Endothelial cell of umbilical vein (primary cell): ENCODE measurements at regions not wholly inside any gene's neighbourhood (a gene's known extent, or its start where the extent isn't known, plus 50 kb on each side); places are given as distances from the start of the nearest gene placed in this dataset.

Source experiments
- BruUV-seq: library from RNA; stranded (reverse); fragments of 400-500 nt; replicated peaks from 2 replicates; lab custom pipeline; 2021; lab: Mats Ljungman, UMichigan
- CTCF ChIA-PET: fragments of 300-600, 350-600 bp; sonication (Branson Sonifier 250); formaldehyde crosslinking; loops from one replicate; lab custom pipeline; 2021; ENCODE audit warnings: antibody characterized with exemption, inconsistent platforms; lab: Charles Lee
- POLR2A ChIA-PET: fragments of 300-600, 350-600 bp; sonication (Branson Sonifier 250); formaldehyde crosslinking; loops from one replicate; lab custom pipeline; 2021; ENCODE audit warnings: antibody characterized with exemption, inconsistent platforms; lab: Charles Lee
- DNase-seq: peaks from one replicate; pipeline ENCODE4 v3.0.0-alpha.2; 2011; ENCODE audit warnings: low read depth, low spot score
- FAIRE-seq: peaks from 2 replicates; lab custom pipeline; 2011; peaks lifted over from hg19 to GRCh38; lab: Jason Lieb, UNC
- H2AFZ ChIP-seq: 2 replicates; pipeline ENCODE4 v1.6.0; 2012; ENCODE audit warnings: low read depth, low read length, control low read depth, inconsistent platforms
- H3K27ac ChIP-seq: 2 replicates; pipeline ENCODE4 v1.5.1; 2011; ENCODE audit warnings: low read depth, mild to moderate bottlenecking, control low read depth, low read length, moderate library complexity; ENCODE audit not compliant: insufficient read depth
- H3K27me3 ChIP-seq, 2 experiments: 2 replicates each; pipeline versions ENCODE4 v1.6.0 to v1.6.1; 2011; ENCODE audit warnings: low read length in 2 of 2, mixed read lengths in 1 of 2; ENCODE audit not compliant: control insufficient read depth in 2 of 2, insufficient read depth in 2 of 2
- H3K36me3 ChIP-seq, 2 experiments: 2 replicates in 1 of 2; 3 replicates in 1 of 2; pipeline ENCODE4 v1.5.1; 2011; ENCODE audit warnings: low read length in 2 of 2, mild to moderate bottlenecking in 1 of 2, moderate library complexity in 1 of 2; ENCODE audit not compliant: control insufficient read depth in 2 of 2, insufficient read depth in 2 of 2; ENCODE audit errors: extremely low read depth in 1 of 2
- H3K4me1 ChIP-seq: 3 replicates; pipeline ENCODE4 v1.5.1; 2011; ENCODE audit warnings: mild to moderate bottlenecking, low read length; ENCODE audit not compliant: control insufficient read depth, insufficient read depth; ENCODE audit errors: extremely low read depth
- H3K4me2 ChIP-seq: 2 replicates; pipeline ENCODE4 v1.6.1; 2011; ENCODE audit warnings: low read length, control low read depth, mixed read lengths; ENCODE audit not compliant: insufficient read depth
- H3K4me3 ChIP-seq, 3 experiments: fragments of 200-600 bp in 1 of 3; sonication (generic), shearing (Covaris generic) in 1 of 3; replicated peaks in 1 of 3; 2 replicates each; pipeline ENCODE4 v1.5.1; 2011 to 2016; ENCODE audit warnings: control low read depth in 3 of 3, low read length in 3 of 3, mild to moderate bottlenecking in 2 of 3, inconsistent platforms in 1 of 3, low read depth in 1 of 3, moderate library complexity in 1 of 3; ENCODE audit not compliant: insufficient read depth in 1 of 3
- H3K79me2 ChIP-seq: 2 replicates; pipeline ENCODE4 v1.6.0; 2012; ENCODE audit warnings: low read length, inconsistent platforms; ENCODE audit not compliant: control insufficient read depth, insufficient read depth
- H3K9ac ChIP-seq: replicated peaks from 2 replicates; pipeline ENCODE3; 2011; ENCODE audit warnings: low read length, control low read depth; ENCODE audit not compliant: insufficient read depth; ENCODE audit errors: extremely low read depth
- H3K9me1 ChIP-seq: replicated peaks from 3 replicates; pipeline ENCODE4 v1.6.0; 2011; ENCODE audit warnings: mild to moderate bottlenecking, low read length; ENCODE audit not compliant: control insufficient read depth, insufficient read depth; ENCODE audit errors: extremely low read depth
- H3K9me3 ChIP-seq: replicated peaks from 2 replicates; pipeline ENCODE4 v1.5.1; 2012; ENCODE audit warnings: low read length, inconsistent platforms; ENCODE audit not compliant: control insufficient read depth, insufficient read depth
- H4K20me1 ChIP-seq: replicated peaks from 2 replicates; pipeline ENCODE3; 2011; ENCODE audit warnings: mild to moderate bottlenecking, low read length; ENCODE audit not compliant: control insufficient read depth, insufficient read depth; ENCODE audit errors: extremely low read depth
- CTCF ChIP-seq, 2 donors: IDR thresholded peaks; 1 replicate in 1 of 2; 2 replicates in 1 of 2; pipeline ENCODE4 v1.5.1; 2011; ENCODE audit warnings: low read length in 2 of 2, mild to moderate bottlenecking in 2 of 2, moderate library complexity in 2 of 2, control low read depth in 1 of 2, inconsistent platforms in 1 of 2, low read depth in 1 of 2; ENCODE audit not compliant: insufficient read depth in 1 of 2; ENCODE audit errors: extremely low read depth in 1 of 2
- EZH2 ChIP-seq: IDR thresholded peaks from 2 replicates; pipeline ENCODE4 v1.6.1; 2012; ENCODE audit warnings: borderline replicate concordance, low read depth, mild to moderate bottlenecking, moderate library complexity, low read length, inconsistent platforms; ENCODE audit not compliant: severe bottlenecking
- FOS ChIP-seq: IDR thresholded peaks from 2 replicates; pipeline ENCODE4 v1.6.1; 2011; ENCODE audit warnings: mild to moderate bottlenecking, low read length, moderate library complexity, borderline replicate concordance; ENCODE audit not compliant: insufficient read depth
- GATA2 ChIP-seq: IDR thresholded peaks from 2 replicates; pipeline ENCODE4 v1.7.0; 2011; ENCODE audit warnings: low read depth, mild to moderate bottlenecking, moderate library complexity, mixed read lengths, low read length; ENCODE audit not compliant: insufficient read length, insufficient read depth
- JUN ChIP-seq: IDR thresholded peaks from 2 replicates; pipeline ENCODE4 v1.6.1; 2011; ENCODE audit warnings: borderline replicate concordance, low read depth; ENCODE audit not compliant: insufficient read length, insufficient read depth
- MAX ChIP-seq: IDR thresholded peaks from 2 replicates; pipeline ENCODE4 v1.6.1; 2011; ENCODE audit not compliant: insufficient read depth, insufficient read length
- MYC ChIP-seq: IDR thresholded peaks from one replicate; pipeline ENCODE4 v1.6.1; 2011; ENCODE audit warnings: mild to moderate bottlenecking, low read depth, low read length
- POLR2A ChIP-seq: IDR thresholded peaks from 2 replicates; pipeline ENCODE4 v1.6.1; 2012; ENCODE audit warnings: low read depth, mild to moderate bottlenecking, control low read depth, low read length
- POLR2AphosphoS5 ChIP-seq: IDR thresholded peaks from 2 replicates; pipeline ENCODE4 v1.6.1; 2012; ENCODE audit warnings: low read depth, mild to moderate bottlenecking, control low read depth, low read length, moderate library complexity; ENCODE audit not compliant: insufficient read depth
- dilution Hi-C: fragments of 300-500 bp; cut with MboI; formaldehyde crosslinking; loops from one replicate; pipeline ENCODE4 v1.15.0; 2019; ENCODE audit warnings: low sequenced_read_pairs; ENCODE audit not compliant: extremely low pct_ligation_motif_present
- intact Hi-C: fragments of 100-400 bp; cut with micrococcal nuclease; formaldehyde crosslinking; loops from one replicate; pipeline ENCODE4 v1.10.0; 2022

GRCh38 chr16:85197611-85198566 is 85.6 kb upstream of the CIBAR2 start:
- H3K27ac ChIP-seq: no peak overlapping the region
- TF ChIP-seq EZH2 (no peak), FOS (no peak), MYC (no peak), POLR2AphosphoS5 (no peak), GATA2 (no peak), POLR2A (no peak)
- dilution Hi-C loops: no loop called here
- H3K27me3 ChIP-seq: no peaks in the 10 kb centered on the region
- H3K9me3 ChIP-seq: no peaks in the 10 kb centered on the region
- no peaks in the 10 kb centered on the region for H3K4me1 ChIP-seq
- no peak overlapping the region for H2AFZ ChIP-seq
- no peak overlapping the region for H3K9ac ChIP-seq
- no peak overlapping the region for H3K4me3 ChIP-seq
- no peak overlapping the region for H3K4me2 ChIP-seq
- H3K36me3 ChIP-seq: no peaks in the 10 kb centered on the region
- H3K79me2 ChIP-seq: no peaks in the 10 kb centered on the region
- no TSS peak for BruUV-seq
- POLR2A ChIA-PET: no interaction called here
- CTCF ChIA-PET: interaction anchor here (0.8 to 1.5 kb wide), 3 partner anchors 24 to 34 kb away, joined by 3 to 4 read pairs (median 3); no protein-coding TSS in a partner anchor
- no peak for DNase-seq
- no peaks in the 10 kb centered on the region for H3K9me1 ChIP-seq
- intact Hi-C loops: no loop called here
- FAIRE-seq: no peak
- no peaks in the 10 kb centered on the region for H4K20me1 ChIP-seq

- H3K9me3 ChIP-seq: no peaks in the 10 kb centered on the region
- BruUV-seq: no TSS peak
- CTCF ChIA-PET: interaction anchor here (1.4 kb wide), 1 partner anchor 54 kb away, joined by 4 read pairs; no protein-coding TSS in a partner anchor
- dilution Hi-C loops (no loop called here), intact Hi-C loops (no loop called here)
- no peaks in the 10 kb centered on the region for H3K79me2 ChIP-seq
- POLR2A ChIA-PET: no interaction called here
- H3K27ac ChIP-seq: no peak overlapping the region
- DNase-seq (no peak), FAIRE-seq (no peak)
- no peak overlapping the region for H3K9ac ChIP-seq
- no peaks in the 10 kb centered on the region for H3K27me3 ChIP-seq
- H3K4me3 ChIP-seq: no peak overlapping the region
- TF ChIP-seq GATA2 (no peak), MYC (no peak), CTCF (IDR thresholded peaks at IDR 0.05; ENCODE audit: extremely low read depth in 1 of 2, insufficient read depth in 1 of 2, low read depth in 1 of 2, low read length in 2 of 2) (no peak), POLR2AphosphoS5 (no peak), JUN (no peak), FOS (no peak), EZH2 (no peak), MAX (no peak), POLR2A (no peak)
- no peaks in the 10 kb centered on the region for H3K9me1 ChIP-seq
- no peaks in the 10 kb centered on the region for H3K4me1 ChIP-seq
- no peaks in the 10 kb centered on the region for H3K36me3 ChIP-seq
- H4K20me1 ChIP-seq: no peaks in the 10 kb centered on the region
- no peak overlapping the region for H2AFZ ChIP-seq
- H3K4me2 ChIP-seq: no peak overlapping the region
Measured at GRCh38 chr16:85199069-85199725, 86.9 kb upstream of the CIBAR2 start.
